Endothelial cell (in vitro differentiated cells): ENCODE measurements at regions not wholly inside any gene's neighbourhood (a gene's known extent, or its start where the extent isn't known, plus 50 kb on each side); places are given as distances from the start of the nearest gene placed in this dataset.
"Not testable (repeated sequence)": the region's sequence is repeated elsewhere in the genome, so short reads cannot be mapped to it uniquely, and the experiment has no call there.

Experiments used
- DNase-seq: peaks from one replicate; pipeline ENCODE4 v3.0.0; 2021; ENCODE audit warnings: low spot score
- H3K27ac Mint-ChIP-seq: one replicate; pipeline ENCODE4 v1.8.0; 2021; ENCODE audit warnings: mixed read lengths, inconsistent platforms; ENCODE audit not compliant: unreplicated experiment
- H3K27me3 Mint-ChIP-seq: one replicate; pipeline ENCODE4 v1.8.0; 2021; ENCODE audit warnings: mild to moderate bottlenecking, moderate library complexity, mixed read lengths, inconsistent platforms; ENCODE audit not compliant: unreplicated experiment
- H3K36me3 Mint-ChIP-seq: one replicate; pipeline ENCODE4 v1.8.0; 2021; ENCODE audit warnings: mild to moderate bottlenecking, low read depth, mixed read lengths, inconsistent platforms; ENCODE audit not compliant: unreplicated experiment
- H3K4me1 Mint-ChIP-seq: one replicate; pipeline ENCODE4 v1.8.0; 2021; ENCODE audit warnings: mild to moderate bottlenecking, mixed read lengths, inconsistent platforms; ENCODE audit not compliant: unreplicated experiment
- H3K4me3 Mint-ChIP-seq: one replicate; pipeline ENCODE4 v1.8.0; 2021; ENCODE audit warnings: mild to moderate bottlenecking, mixed read lengths, inconsistent platforms; ENCODE audit not compliant: unreplicated experiment
- H3K9me3 Mint-ChIP-seq: one replicate; pipeline ENCODE4 v1.8.0; 2021; ENCODE audit warnings: mixed read lengths, inconsistent platforms; ENCODE audit not compliant: unreplicated experiment
- CTCF ChIP-seq: fragments of 200-600 bp; sonication (generic); IDR thresholded peaks from one replicate; pipeline ENCODE4 v1.5.0; 2021; ENCODE audit warnings: antibody characterized with exemption; ENCODE audit not compliant: unreplicated experiment

GRCh38 chr9:71607461-71607881 is 160.8 kb downstream of the CEMIP2 start:
- H3K27ac Mint-ChIP-seq: no peak overlapping the region
- DNase-seq: no peak
- TF ChIP-seq CTCF: no peak
- H3K27me3 Mint-ChIP-seq: no peaks in the 10 kb centered on the region
- H3K4me3 Mint-ChIP-seq: no peak overlapping the region
- no peaks in the 10 kb centered on the region for H3K36me3 Mint-ChIP-seq
- no peaks in the 10 kb centered on the region for H3K9me3 Mint-ChIP-seq
- H3K4me1 Mint-ChIP-seq: no peaks in the 10 kb centered on the region

- Mint-ChIP-seq H3K27me3 (no peaks in the 10 kb centered on the region), H3K9me3 (no peaks in the 10 kb centered on the region), H3K27ac (no peak overlapping the region), H3K36me3 (no peaks in the 10 kb centered on the region), H3K4me1 (no peaks in the 10 kb centered on the region), H3K4me3 (no peak overlapping the region)
- DNase-seq: peak; percentile 83
- peak; percentile 81 for TF ChIP-seq CTCF
Observed at GRCh38 chr9:71604197-71605063, 163.9 kb downstream of the CEMIP2 start.

- H3K4me3 Mint-ChIP-seq: no peak overlapping the region
- H3K27me3 Mint-ChIP-seq: no peaks in the 10 kb centered on the region
- no peak for TF ChIP-seq CTCF
- H3K9me3 Mint-ChIP-seq: no peaks in the 10 kb centered on the region
- no peak overlapping the region for H3K27ac Mint-ChIP-seq
- no peaks in the 10 kb centered on the region for H3K36me3 Mint-ChIP-seq
- DNase-seq: no peak
- H3K4me1 Mint-ChIP-seq: no peaks in the 10 kb centered on the region
Observed at GRCh38 chr9:71602652-71603051, 165.7 kb downstream of the CEMIP2 start.

- H3K4me1 Mint-ChIP-seq, DNase-seq, H3K27me3 Mint-ChIP-seq, H3K27ac Mint-ChIP-seq, H3K9me3 Mint-ChIP-seq, H3K36me3 Mint-ChIP-seq, H3K4me3 Mint-ChIP-seq: not testable (repeated sequence)
Observed at GRCh38 chr9:71595762-71596161, 172.6 kb downstream of the CEMIP2 start.

- no peaks in the 10 kb centered on the region for H3K9me3 Mint-ChIP-seq
- DNase-seq: no peak
- H3K4me1 Mint-ChIP-seq: no peaks in the 10 kb centered on the region
- no peaks in the 10 kb centered on the region for H3K36me3 Mint-ChIP-seq
- no peak overlapping the region for H3K27ac Mint-ChIP-seq
- H3K4me3 Mint-ChIP-seq: no peak overlapping the region
- no peaks in the 10 kb centered on the region for H3K27me3 Mint-ChIP-seq
- TF ChIP-seq CTCF: no peak
Observed at GRCh38 chr9:71594541-71594940, 173.8 kb downstream of the CEMIP2 start.
